HepG2 (cell line): ENCODE measurements at regions not wholly inside any gene's neighbourhood (a gene's known extent, or its start where the extent isn't known, plus 50 kb on each side); places are given as distances from the start of the nearest gene placed in this dataset.

Source experiments
- ARNT ChIP-seq: fragments of 450-650 bp; IDR thresholded peaks from 2 replicates; pipeline ENCODE4 v1.6.1; 2017
- HNRNPLL ChIP-seq: fragments of 200-400 bp; formaldehyde crosslinking; IDR thresholded peaks from 2 replicates; pipeline ENCODE4 v1.6.1; 2017; ENCODE audit warnings: mild to moderate bottlenecking, low read depth, low read length; ENCODE audit not compliant: poor library complexity, severe bottlenecking
- ISL2 ChIP-seq: sonication (generic); formaldehyde crosslinking; IDR thresholded peaks from 2 replicates; pipeline ENCODE4 v1.5.0; 2020; ENCODE audit warnings: missing genetic modification reagents
- KLF13 ChIP-seq: sonication (generic); formaldehyde crosslinking; IDR thresholded peaks from 2 replicates; pipeline ENCODE4 v1.4.0; 2020; ENCODE audit warnings: mild to moderate bottlenecking, missing genetic modification reagents
- MED13 ChIP-seq: sonication (generic); formaldehyde crosslinking; IDR thresholded peaks from 2 replicates; pipeline ENCODE4 v1.5.0; 2020; ENCODE audit warnings: missing genetic modification reagents
- MZF1 ChIP-seq: sonication (generic); formaldehyde crosslinking; IDR thresholded peaks from 2 replicates; pipeline ENCODE4 v1.8.1; 2023; ENCODE audit warnings: mild to moderate bottlenecking, missing genetic modification reagents, borderline replicate concordance
- NONO ChIP-seq, 2 experiments: fragments of 450-650 bp in 1 of 2; sonication (generic) in 1 of 2; formaldehyde crosslinking in 1 of 2; IDR thresholded peaks in 1 of 2; conservative IDR thresholded peaks in 1 of 2; 2 replicates each; pipeline versions ENCODE4 v1.6.1 to v1.8.0; 2017 to 2022; ENCODE audit warnings: mild to moderate bottlenecking in 1 of 2, missing genetic modification reagents in 1 of 2, moderate library complexity in 1 of 2
- PAF1 ChIP-seq: IDR thresholded peaks from 2 replicates; pipeline ENCODE4 v1.6.1; 2016; ENCODE audit warnings: missing genetic modification reagents, missing compliant biosample characterization
- ZNF326 ChIP-seq: sonication (generic); formaldehyde crosslinking; IDR thresholded peaks from 2 replicates; pipeline ENCODE4 v1.4.0; 2020; ENCODE audit warnings: missing genetic modification reagents, borderline replicate concordance
- ZNF496 ChIP-seq: sonication (generic); formaldehyde crosslinking; IDR thresholded peaks from 2 replicates; pipeline ENCODE4 v1.8.1; 2023; ENCODE audit warnings: mild to moderate bottlenecking, moderate library complexity, missing genetic modification reagents; ENCODE audit not compliant: insufficient replicate concordance
- ZNF530 ChIP-seq: sonication (generic); formaldehyde crosslinking; IDR thresholded peaks from 2 replicates; pipeline ENCODE4 v1.5.0; 2020; ENCODE audit warnings: low read depth, mild to moderate bottlenecking, missing genetic modification reagents
- ZNF749 ChIP-seq: sonication (generic); formaldehyde crosslinking; IDR thresholded peaks from 2 replicates; pipeline ENCODE4 v1.8.0; 2022; ENCODE audit warnings: mild to moderate bottlenecking, missing genetic modification reagents, moderate library complexity, borderline replicate concordance
- TF ChIP-seq, protein P1 (sequence below): sonication (generic); formaldehyde crosslinking; IDR thresholded peaks from 2 replicates; pipeline ENCODE4 v1.5.0; 2020; ENCODE audit warnings: missing genetic modification reagents, mild to moderate bottlenecking, borderline replicate concordance

DNA sequence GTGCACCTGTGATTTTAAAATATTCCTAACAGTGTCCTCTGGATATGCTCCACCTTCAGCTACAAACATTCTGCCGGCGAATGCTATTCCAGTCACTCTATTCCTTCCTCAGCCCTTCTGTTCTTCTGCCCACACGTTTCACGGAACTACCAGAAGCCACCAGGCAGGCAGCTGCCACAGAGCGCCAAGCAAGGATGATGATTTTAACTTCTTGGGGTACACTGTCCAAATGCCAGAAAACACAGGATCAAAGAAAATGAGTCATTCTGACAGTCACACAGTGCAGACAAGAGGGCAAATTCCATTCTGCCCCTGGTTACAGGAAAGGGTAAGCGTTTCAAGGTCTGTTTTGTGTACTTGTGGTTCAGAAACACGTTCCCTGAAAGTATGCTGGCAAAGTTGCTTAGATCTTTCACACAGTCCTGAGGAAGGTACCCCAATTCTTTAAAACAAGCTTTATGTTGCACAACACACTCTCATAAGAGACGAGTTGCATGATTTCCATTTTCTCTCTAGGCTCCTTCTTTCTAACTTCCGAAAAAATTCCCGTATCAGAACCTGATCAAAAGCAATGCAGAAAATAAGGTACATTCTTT lies 508.3 kb upstream of the PKN2 start (continued):
- TF ChIP-seq NONO (IDR thresholded peaks at IDR 0.05) (no peak), NONO (CRISPR knock-in tag; conservative IDR thresholded peaks at IDR 0.05) (peak; percentile 70), KLF13 (CRISPR knock-in tag) (no peak), ISL2 (CRISPR knock-in tag) (peak; percentile 99), HNRNPLL (no peak), ZNF326 (CRISPR knock-in tag) (no peak), PAF1 (CRISPR knock-in tag) (no peak), MED13 (CRISPR knock-in tag) (peak; percentile 92), ZNF530 (CRISPR knock-in tag) (no peak), ARNT (no peak), ZNF496 (CRISPR knock-in tag) (no peak), MZF1 (CRISPR knock-in tag) (no peak), ZNF749 (peak; percentile 89; the same call in 1 of the 2 replicates)
- TF ChIP-seq, protein P1, sequence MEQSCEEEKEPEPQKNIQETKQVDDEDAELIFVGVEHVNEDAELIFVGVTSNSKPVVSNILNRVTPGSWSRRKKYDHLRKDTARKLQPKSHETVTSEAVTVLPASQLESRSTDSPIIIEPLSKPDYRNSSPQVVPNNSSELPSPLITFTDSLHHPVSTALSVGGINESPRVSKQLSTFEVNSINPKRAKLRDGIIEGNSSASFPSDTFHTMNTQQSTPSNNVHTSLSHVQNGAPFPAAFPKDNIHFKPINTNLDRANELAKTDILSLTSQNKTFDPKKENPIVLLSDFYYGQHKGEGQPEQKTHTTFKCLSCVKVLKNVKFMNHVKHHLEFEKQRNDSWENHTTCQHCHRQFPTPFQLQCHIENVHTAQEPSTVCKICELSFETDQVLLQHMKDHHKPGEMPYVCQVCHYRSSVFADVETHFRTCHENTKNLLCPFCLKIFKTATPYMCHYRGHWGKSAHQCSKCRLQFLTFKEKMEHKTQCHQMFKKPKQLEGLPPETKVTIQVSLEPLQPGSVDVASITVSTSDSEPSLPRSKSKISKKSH (CRISPR knock-in tag), result no peak
